A549 (cell line): ENCODE measurements at regions not wholly inside any gene's neighbourhood (a gene's known extent, or its start where the extent isn't known, plus 50 kb on each side); places are given as distances from the start of the nearest gene placed in this dataset.

ENCODE experiments used
- HDAC2 ChIP-seq: fragments of 200-600 bp; sonication (generic); IDR thresholded peaks from 2 replicates; pipeline ENCODE4 v1.6.1; 2016
- MAZ ChIP-seq: fragments of 150-350 bp; IDR thresholded peaks from 2 replicates; pipeline ENCODE4 v1.6.1; 2014; ENCODE audit warnings: antibody characterized with exemption, low read depth, low read length, borderline replicate concordance
- POLR2A ChIP-seq: IDR thresholded peaks from 2 replicates; pipeline ENCODE4 v1.6.1; 2012; ENCODE audit warnings: mild to moderate bottlenecking, low read length
- RCOR1 ChIP-seq: fragments of 150-350 bp; IDR thresholded peaks from 2 replicates; pipeline ENCODE4 v1.6.1; 2014; ENCODE audit warnings: antibody characterized with exemption, low read length, low read depth
- ZFP36 ChIP-seq: fragments of 450-650 bp; IDR thresholded peaks from 2 replicates; pipeline ENCODE4 v1.6.1; 2014; ENCODE audit warnings: borderline replicate concordance; ENCODE audit not compliant: partially characterized antibody
- TF ChIP-seq, protein P1 (sequence below): fragments of >200 bp; sonication (Bioruptor Twin); formaldehyde crosslinking; IDR thresholded peaks from 3 replicates; pipeline ENCODE4 v1.5.1; 2016
- TF ChIP-seq, protein P2 (sequence below): IDR thresholded peaks from 2 replicates; pipeline ENCODE4 v1.6.1; 2012; ENCODE audit warnings: low read depth, borderline replicate concordance
- TF ChIP-seq, protein P3 (sequence below): IDR thresholded peaks from 2 replicates; pipeline ENCODE4 v1.6.1; 2012

DNA sequence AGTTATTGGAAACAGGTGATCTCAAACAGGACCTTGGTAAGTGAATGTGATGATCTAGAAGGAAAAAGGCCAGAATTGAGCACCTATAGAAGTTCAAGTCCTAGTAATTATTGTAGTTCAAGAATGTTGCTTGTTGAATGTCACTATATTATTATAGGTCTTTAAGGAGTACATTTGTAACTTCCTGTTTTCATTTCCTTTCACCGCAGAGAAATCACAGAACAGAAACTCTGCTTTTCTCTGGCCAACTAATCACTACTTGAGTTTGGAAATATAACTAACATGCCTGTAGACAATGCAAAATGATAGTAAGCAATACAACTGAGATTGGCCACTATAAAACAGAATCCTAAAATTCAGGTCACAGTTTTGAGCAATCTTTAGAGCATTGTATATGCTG is 61.8 kb upstream of the EFEMP1 start:
- TF ChIP-seq, protein P1, sequence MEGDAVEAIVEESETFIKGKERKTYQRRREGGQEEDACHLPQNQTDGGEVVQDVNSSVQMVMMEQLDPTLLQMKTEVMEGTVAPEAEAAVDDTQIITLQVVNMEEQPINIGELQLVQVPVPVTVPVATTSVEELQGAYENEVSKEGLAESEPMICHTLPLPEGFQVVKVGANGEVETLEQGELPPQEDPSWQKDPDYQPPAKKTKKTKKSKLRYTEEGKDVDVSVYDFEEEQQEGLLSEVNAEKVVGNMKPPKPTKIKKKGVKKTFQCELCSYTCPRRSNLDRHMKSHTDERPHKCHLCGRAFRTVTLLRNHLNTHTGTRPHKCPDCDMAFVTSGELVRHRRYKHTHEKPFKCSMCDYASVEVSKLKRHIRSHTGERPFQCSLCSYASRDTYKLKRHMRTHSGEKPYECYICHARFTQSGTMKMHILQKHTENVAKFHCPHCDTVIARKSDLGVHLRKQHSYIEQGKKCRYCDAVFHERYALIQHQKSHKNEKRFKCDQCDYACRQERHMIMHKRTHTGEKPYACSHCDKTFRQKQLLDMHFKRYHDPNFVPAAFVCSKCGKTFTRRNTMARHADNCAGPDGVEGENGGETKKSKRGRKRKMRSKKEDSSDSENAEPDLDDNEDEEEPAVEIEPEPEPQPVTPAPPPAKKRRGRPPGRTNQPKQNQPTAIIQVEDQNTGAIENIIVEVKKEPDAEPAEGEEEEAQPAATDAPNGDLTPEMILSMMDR: no peak
- TF ChIP-seq, protein P2, sequence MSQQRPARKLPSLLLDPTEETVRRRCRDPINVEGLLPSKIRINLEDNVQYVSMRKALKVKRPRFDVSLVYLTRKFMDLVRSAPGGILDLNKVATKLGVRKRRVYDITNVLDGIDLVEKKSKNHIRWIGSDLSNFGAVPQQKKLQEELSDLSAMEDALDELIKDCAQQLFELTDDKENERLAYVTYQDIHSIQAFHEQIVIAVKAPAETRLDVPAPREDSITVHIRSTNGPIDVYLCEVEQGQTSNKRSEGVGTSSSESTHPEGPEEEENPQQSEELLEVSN: no peak
- TF ChIP-seq ZFP36 (no peak), RCOR1 (no peak), MAZ (no peak), HDAC2 (no peak), POLR2A (no peak)
- TF ChIP-seq, protein P3, sequence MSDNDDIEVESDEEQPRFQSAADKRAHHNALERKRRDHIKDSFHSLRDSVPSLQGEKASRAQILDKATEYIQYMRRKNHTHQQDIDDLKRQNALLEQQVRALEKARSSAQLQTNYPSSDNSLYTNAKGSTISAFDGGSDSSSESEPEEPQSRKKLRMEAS: no peak
